Transverse colon (tissue), 4 donors: ENCODE measurements at regions not wholly inside any gene's neighbourhood (a gene's known extent, or its start where the extent isn't known, plus 50 kb on each side); places are given as distances from the start of the nearest gene placed in this dataset.

Experiments used
- DNase-seq: peaks from one replicate; pipeline ENCODE4 v3.0.0-alpha.2; 2019
- H3K27ac ChIP-seq, 4 donors: fragments of 200-600 bp; sonication (generic); 2 replicates each; pipeline ENCODE4 v1.5.1; 2016 to 2018; ENCODE audit warnings: inconsistent platforms in 4 of 4
- H3K27me3 ChIP-seq: fragments of 200-600 bp; sonication (generic); 2 replicates; pipeline ENCODE4 v1.5.1; 2017; ENCODE audit warnings: inconsistent platforms
- H3K36me3 ChIP-seq, 4 donors: fragments of 200-600 bp; sonication (generic); 2 replicates each; pipeline ENCODE4 v1.5.1; 2017 to 2019; ENCODE audit warnings: inconsistent platforms in 4 of 4
- H3K4me1 ChIP-seq, 4 donors: fragments of 200-600 bp; sonication (generic); 2 replicates each; pipeline ENCODE4 v1.5.1; 2017 to 2020; ENCODE audit warnings: inconsistent platforms in 4 of 4
- H3K4me3 ChIP-seq, 4 donors: fragments of 200-600 bp; sonication (generic); 1 replicate in 1 of 4; 2 replicates in 3 of 4; pipeline versions ENCODE4 v1.5.1 to v1.6.1; 2017 to 2019; ENCODE audit warnings: inconsistent platforms in 4 of 4
- H3K9me3 ChIP-seq, 2 donors: fragments of 200-600 bp; sonication (generic); 2 replicates each; pipeline ENCODE4 v1.5.1; 2017 to 2019; ENCODE audit warnings: inconsistent platforms in 2 of 2
- EP300 ChIP-seq: sonication (generic); formaldehyde crosslinking; IDR thresholded peaks from one replicate; pipeline ENCODE4 v1.6.1; 2017; ENCODE audit warnings: antibody characterized with exemption, low read depth
- POLR2A ChIP-seq: fragments of 450-650 bp; IDR thresholded peaks from one replicate; pipeline ENCODE4 v1.6.1; 2016; ENCODE audit warnings: antibody characterized with exemption, mild to moderate bottlenecking, moderate library complexity
- POLR2AphosphoS5 ChIP-seq, 3 donors: sonication (generic); formaldehyde crosslinking; IDR thresholded peaks; one replicate each; pipeline ENCODE4 v1.6.1; 2016; ENCODE audit warnings: antibody characterized with exemption in 3 of 3
- WGBS, 2 donors: methylation state at CpG; one replicate each; pipeline ENCODE4 v1.1.5; 2018; ENCODE audit warnings: low coverage in 1 of 2; 5-methylcytosine and 5-hydroxymethylcytosine counted together
- in situ Hi-C, 4 donors: fragments of 200-750 bp; cut with MboI; loops; one replicate each; pipeline versions ENCODE4 v1.15.0 to v1.15.1; 2017; ENCODE audit warnings: low sequenced_read_pairs in 3 of 4, low pct_ligation_motif_present in 1 of 4, low pct_unique_long_range_greater_than_20kb in 1 of 4
- intact Hi-C: fragments of 100-400 bp; cut with DNase I; formaldehyde crosslinking; loops from one replicate; pipeline ENCODE4 v1.15.1; 2023; ENCODE audit warnings: low total_unique reads
- TF ChIP-seq, protein P1 (sequence below), 5 experiments: fragments of 200-600 bp in 3 of 5; fragments of 450-650 bp in 2 of 5; sonication (generic) in 3 of 5; IDR thresholded peaks; 1 replicate in 2 of 5; 2 replicates in 3 of 5; pipeline ENCODE4 v1.5.1; 2016 to 2017; ENCODE audit warnings: antibody characterized with exemption in 5 of 5, inconsistent platforms in 3 of 5, mild to moderate bottlenecking in 2 of 5, moderate library complexity in 1 of 5

DNA sequence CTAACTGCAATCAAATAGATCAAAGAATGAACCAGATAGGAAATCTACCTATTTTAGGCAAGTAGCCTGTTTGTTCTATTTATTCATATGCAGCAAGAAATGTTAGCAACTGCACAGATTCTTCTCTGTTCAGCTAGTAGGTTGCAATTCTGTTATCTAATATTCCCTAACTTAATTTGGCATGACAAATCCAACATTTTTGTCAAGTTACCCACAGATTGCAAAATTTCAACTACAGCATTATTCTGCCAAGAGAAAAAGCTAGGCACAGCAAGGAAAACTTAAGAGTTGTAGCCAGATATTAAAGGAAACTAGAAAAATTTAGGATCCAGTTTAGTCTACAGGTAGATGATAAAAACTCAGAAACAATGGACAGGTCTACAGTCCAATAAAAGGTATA lies 104.4 kb upstream of the SYNCRIP start:
- H3K4me3 ChIP-seq, result no peak overlapping the region
- intact Hi-C loops, result no loop called here
- no peak for TF ChIP-seq POLR2AphosphoS5 (IDR thresholded peaks at IDR 0.05)
- H3K27me3 ChIP-seq, result no peaks in the 10 kb centered on the region
- H3K9me3 ChIP-seq, result no peaks in the 10 kb centered on the region
- H3K4me1 ChIP-seq, result peaks cover 0 to 19% (median 5%) of the 10 kb centered on the region in 4 donors
- H3K36me3 ChIP-seq, result no peaks in the 10 kb centered on the region
- no peak overlapping the region for H3K27ac ChIP-seq
- DNase-seq, result no peak
- in situ Hi-C loops, result no loop called here

DNA sequence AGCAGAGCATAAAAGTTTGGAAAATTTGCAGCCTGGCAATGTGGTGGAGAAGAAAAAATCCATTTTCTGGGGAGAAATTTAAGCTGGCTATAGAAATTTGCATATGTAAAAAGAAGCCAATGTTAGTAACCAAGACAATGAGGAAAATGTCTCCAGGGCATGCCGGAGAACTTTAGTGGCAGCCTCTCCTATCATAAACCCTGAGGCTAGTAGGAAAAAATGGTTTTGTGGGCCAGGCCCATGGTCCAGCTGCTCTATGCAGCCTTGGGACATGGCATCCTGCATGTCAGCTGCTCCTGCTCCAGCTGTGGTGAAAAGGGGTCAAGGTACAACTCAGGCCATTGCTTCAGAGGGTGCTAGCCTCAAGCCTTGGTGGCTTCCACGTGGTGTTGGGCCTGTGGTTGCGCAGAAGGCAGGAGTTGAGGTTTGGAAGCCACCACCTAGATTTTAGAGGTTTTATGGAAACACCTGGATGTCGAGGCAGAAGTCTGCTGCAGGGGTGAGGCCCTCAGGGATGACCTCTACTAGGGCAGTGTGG lies 101.8 kb upstream of the SYNCRIP start:
- in situ Hi-C loops, result no loop called here
- 63 to 80% methylated on average over 1 to 4 of the region's 4 CpGs for WGBS, 2 donors
- Histone ChIP-seq H3K36me3 (no peaks in the 10 kb centered on the region), H3K27ac (no peak overlapping the region), H3K4me3 (no peak overlapping the region), H3K4me1 (peaks cover 0 to 3% (median 0%) of the 10 kb centered on the region in 4 donors), H3K27me3 (no peaks in the 10 kb centered on the region), H3K9me3 (no peaks in the 10 kb centered on the region)
- TF ChIP-seq, protein P1, sequence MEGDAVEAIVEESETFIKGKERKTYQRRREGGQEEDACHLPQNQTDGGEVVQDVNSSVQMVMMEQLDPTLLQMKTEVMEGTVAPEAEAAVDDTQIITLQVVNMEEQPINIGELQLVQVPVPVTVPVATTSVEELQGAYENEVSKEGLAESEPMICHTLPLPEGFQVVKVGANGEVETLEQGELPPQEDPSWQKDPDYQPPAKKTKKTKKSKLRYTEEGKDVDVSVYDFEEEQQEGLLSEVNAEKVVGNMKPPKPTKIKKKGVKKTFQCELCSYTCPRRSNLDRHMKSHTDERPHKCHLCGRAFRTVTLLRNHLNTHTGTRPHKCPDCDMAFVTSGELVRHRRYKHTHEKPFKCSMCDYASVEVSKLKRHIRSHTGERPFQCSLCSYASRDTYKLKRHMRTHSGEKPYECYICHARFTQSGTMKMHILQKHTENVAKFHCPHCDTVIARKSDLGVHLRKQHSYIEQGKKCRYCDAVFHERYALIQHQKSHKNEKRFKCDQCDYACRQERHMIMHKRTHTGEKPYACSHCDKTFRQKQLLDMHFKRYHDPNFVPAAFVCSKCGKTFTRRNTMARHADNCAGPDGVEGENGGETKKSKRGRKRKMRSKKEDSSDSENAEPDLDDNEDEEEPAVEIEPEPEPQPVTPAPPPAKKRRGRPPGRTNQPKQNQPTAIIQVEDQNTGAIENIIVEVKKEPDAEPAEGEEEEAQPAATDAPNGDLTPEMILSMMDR (IDR thresholded peaks at IDR 0.05), result no peak
- TF ChIP-seq EP300 (no peak), POLR2A (no peak), POLR2AphosphoS5 (IDR thresholded peaks at IDR 0.05) (no peak)
- intact Hi-C loops, result no loop called here
- no peak for DNase-seq

DNA sequence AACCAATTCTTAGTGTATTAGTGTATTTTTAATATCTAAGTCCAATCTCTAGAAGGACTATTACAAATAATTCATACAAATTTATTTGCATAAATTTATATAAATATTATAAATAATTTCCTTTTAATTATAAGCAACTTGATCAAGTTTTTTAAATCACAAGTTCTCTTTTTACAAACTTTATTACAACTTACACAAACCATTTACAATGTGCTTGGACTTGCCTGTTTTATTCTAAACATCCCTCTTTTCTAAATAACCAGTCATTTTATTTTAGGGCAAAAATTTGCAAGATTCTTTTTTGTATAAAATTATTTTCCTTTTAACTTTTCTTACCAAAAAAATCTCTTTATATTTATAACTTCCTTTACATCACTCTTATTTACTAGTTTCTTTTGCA lies 83.5 kb upstream of the SYNCRIP start:
- no peaks in the 10 kb centered on the region for H3K27me3 ChIP-seq
- no peak for DNase-seq
- H3K27ac ChIP-seq, result no peak overlapping the region
- intact Hi-C loops, result no loop called here
- TF ChIP-seq, protein P1 (IDR thresholded peaks at IDR 0.05), result no peak
- TF ChIP-seq EP300 (no peak), POLR2A (no peak), POLR2AphosphoS5 (IDR thresholded peaks at IDR 0.05) (no peak)
- in situ Hi-C loops, result no loop called here
- no peaks in the 10 kb centered on the region for H3K4me1 ChIP-seq
- no peak overlapping the region for H3K4me3 ChIP-seq
- no peaks in the 10 kb centered on the region for H3K36me3 ChIP-seq
- H3K9me3 ChIP-seq, result peaks cover 4 to 6% of the 10 kb centered on the region in 2 donors

DNA sequence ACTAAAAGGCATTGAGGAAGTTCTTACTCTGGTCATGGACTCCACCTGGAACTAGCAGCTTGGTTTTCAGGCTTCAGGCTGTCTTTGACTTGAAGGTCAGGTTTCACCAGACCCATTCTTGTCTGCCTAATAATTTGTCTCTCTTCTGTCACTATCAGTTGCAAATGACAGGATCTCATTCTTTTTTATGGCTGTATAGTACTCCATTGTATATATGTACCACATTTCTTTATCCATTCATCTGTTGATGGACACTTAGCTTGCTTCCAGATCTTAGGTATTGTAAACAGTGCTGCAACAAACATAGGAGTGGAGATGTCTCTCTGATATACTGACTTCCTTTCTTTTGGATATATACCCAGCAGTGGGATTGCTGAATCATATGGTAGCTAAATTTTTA lies 73.1 kb upstream of the SYNCRIP start:
- in situ Hi-C loops (no loop called here), intact Hi-C loops (no loop called here)
- no peaks in the 10 kb centered on the region for H3K27me3 ChIP-seq
- no peak for DNase-seq
- H3K27ac ChIP-seq, result no peak overlapping the region
- no peaks in the 10 kb centered on the region for H3K36me3 ChIP-seq
- TF ChIP-seq POLR2AphosphoS5 (IDR thresholded peaks at IDR 0.05) (no peak), EP300 (no peak), POLR2A (no peak)
- TF ChIP-seq, protein P1 (IDR thresholded peaks at IDR 0.05), result no peak
- no peaks in the 10 kb centered on the region for H3K9me3 ChIP-seq
- no peak overlapping the region for H3K4me3 ChIP-seq
- H3K4me1 ChIP-seq, result no peaks in the 10 kb centered on the region

DNA sequence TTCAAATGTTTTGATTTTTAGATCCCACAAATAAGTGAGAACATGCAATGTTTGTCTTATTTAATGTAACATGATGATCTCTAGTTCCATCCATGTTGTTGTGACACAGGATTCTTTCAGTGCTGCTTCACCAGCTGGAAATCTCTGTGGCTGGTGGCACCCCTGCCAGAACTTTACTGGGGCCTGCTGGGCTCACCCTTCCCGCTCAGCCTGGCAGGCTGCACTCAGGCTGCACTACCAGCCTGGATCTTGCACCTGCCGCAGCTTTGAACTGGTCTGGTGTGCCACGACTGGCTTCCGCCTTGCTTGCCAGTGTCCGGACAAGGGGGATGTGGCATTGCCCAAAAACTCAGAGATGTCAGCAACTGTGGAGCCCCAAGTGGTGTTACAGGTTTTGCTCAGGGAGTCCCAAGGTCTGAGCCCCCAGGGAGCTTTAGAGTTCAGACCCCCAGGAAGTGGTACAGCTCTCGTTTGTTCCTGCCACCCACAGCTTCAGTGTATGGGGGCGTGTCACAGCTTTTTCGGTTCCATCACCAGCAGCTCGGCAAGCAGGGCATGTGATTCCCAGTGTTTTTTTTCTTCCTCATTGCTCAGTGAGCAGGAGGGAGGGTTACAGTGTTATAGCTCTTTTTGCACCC lies 72.3 kb upstream of the SYNCRIP start:
- 84 to 86% methylated on average over 1 to 9 of the region's 9 CpGs for WGBS, 2 donors
- no peak overlapping the region for H3K27ac ChIP-seq
- no peaks in the 10 kb centered on the region for H3K27me3 ChIP-seq
- H3K4me1 ChIP-seq, result no peaks in the 10 kb centered on the region
- no peak for DNase-seq
- no peak overlapping the region for H3K4me3 ChIP-seq
- no peaks in the 10 kb centered on the region for H3K36me3 ChIP-seq
- H3K9me3 ChIP-seq, result peaks cover 0 to 3% of the 10 kb centered on the region in 2 donors
- intact Hi-C loops, result no loop called here
- no peak for TF ChIP-seq POLR2AphosphoS5 (IDR thresholded peaks at IDR 0.05)
- TF ChIP-seq, protein P1 (IDR thresholded peaks at IDR 0.05), result no peak
- TF ChIP-seq EP300, result no peak
- no peak for TF ChIP-seq POLR2A
- in situ Hi-C loops, result no loop called here
